HG02884 (cell line): ENCODE measurements at regions not wholly inside any gene's neighbourhood (a gene's known extent, or its start where the extent isn't known, plus 50 kb on each side); places are given as distances from the start of the nearest gene placed in this dataset.
"Not testable (repeated sequence)": the region's sequence is repeated elsewhere in the genome, so short reads cannot be mapped to it uniquely, and the experiment has no call there.

Source experiments
- ATAC-seq: cut with Tn5 transposase; IDR thresholded peaks from one replicate; pipeline ENCODE4 v1.9.1; 2021; ENCODE audit warnings: mild to moderate bottlenecking, moderate library complexity; ENCODE audit not compliant: unreplicated experiment

- no peak for ATAC-seq
These were observed 894.1 kb upstream of the API5 start for GRCh38 chr11:42417691-42418090.

- no peak for ATAC-seq
These were observed 889.7 kb upstream of the API5 start for GRCh38 chr11:42422090-42422489.

- not testable (repeated sequence) for ATAC-seq
These were observed 876.9 kb upstream of the API5 start for GRCh38 chr11:42434911-42435310.

- ATAC-seq: no peak
These were observed 867.4 kb upstream of the API5 start for GRCh38 chr11:42444406-42444805.

- ATAC-seq: no peak
These were observed 849.1 kb upstream of the API5 start for GRCh38 chr11:42462558-42463310.

- ATAC-seq: no peak
These were observed 846.2 kb upstream of the API5 start for GRCh38 chr11:42465623-42466022.

GRCh38 chr11:42473106-42473505 lies 838.7 kb upstream of the API5 start:
- ATAC-seq: no peak

GRCh38 chr11:42482822-42483221 lies 829.0 kb upstream of the API5 start:
- no peak for ATAC-seq

- ATAC-seq: no peak
These were observed 821.3 kb upstream of the API5 start for GRCh38 chr11:42490506-42490905.

- ATAC-seq: no peak
These were observed 817.3 kb upstream of the API5 start for GRCh38 chr11:42494459-42494858.

- ATAC-seq: no peak
These were observed 812.8 kb upstream of the API5 start for GRCh38 chr11:42498971-42499370.

GRCh38 chr11:42502151-42502550 lies 809.6 kb upstream of the API5 start:
- ATAC-seq: no peak

GRCh38 chr11:42521994-42522393 lies 789.8 kb upstream of the API5 start:
- ATAC-seq: no peak

GRCh38 chr11:42524534-42525227 lies 787.1 kb upstream of the API5 start:
- peak; percentile 97 for ATAC-seq

GRCh38 chr11:42526426-42526825 lies 785.4 kb upstream of the API5 start:
- ATAC-seq: no peak

- no peak for ATAC-seq
These were observed 783.3 kb upstream of the API5 start for GRCh38 chr11:42528471-42528870.

GRCh38 chr11:42528911-42529310 lies 782.9 kb upstream of the API5 start:
- ATAC-seq: no peak

GRCh38 chr11:42536611-42537360 lies 775.0 kb upstream of the API5 start:
- no peak for ATAC-seq

- ATAC-seq: no peak
These were observed 769.5 kb upstream of the API5 start for GRCh38 chr11:42542336-42542735.

GRCh38 chr11:42543844-42544419 lies 767.9 kb upstream of the API5 start:
- no peak for ATAC-seq

GRCh38 chr11:42544726-42545125 lies 767.1 kb upstream of the API5 start:
- ATAC-seq: no peak
